RPMI8226 (cell line): ENCODE measurements at regions not wholly inside any gene's neighbourhood (a gene's known extent, or its start where the extent isn't known, plus 50 kb on each side); places are given as distances from the start of the nearest gene placed in this dataset.
"Not testable (repeated sequence)": the region's sequence is repeated elsewhere in the genome, so short reads cannot be mapped to it uniquely, and the experiment has no call there.

Source experiments
- DNase-seq: peaks from one replicate; pipeline ENCODE4 v3.0.0-alpha.2; 2015

- no peak for DNase-seq
These were observed 193.1 kb upstream of the SEMA3C start for GRCh38 chr7:81111781-81112540.

DNA sequence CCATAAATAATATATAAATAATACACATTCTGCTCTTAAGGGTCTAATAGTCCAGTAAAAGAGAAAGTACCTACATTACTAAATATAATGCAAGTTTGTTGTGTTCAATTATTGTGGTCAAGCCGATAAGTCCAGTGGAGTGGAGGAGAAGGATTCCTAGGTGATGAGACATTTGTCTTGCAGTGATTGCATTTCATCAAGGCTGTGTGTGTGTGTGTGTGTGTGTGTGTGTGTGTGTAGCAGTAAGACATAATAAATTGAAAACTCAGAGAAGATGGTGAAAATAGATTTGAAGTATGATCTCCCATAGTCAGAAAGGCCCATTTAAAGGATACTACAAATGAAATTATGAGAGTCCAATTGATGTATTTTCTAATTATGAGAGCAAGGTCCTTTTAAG is 192.5 kb upstream of the SEMA3C start:
- no peak for DNase-seq

DNA sequence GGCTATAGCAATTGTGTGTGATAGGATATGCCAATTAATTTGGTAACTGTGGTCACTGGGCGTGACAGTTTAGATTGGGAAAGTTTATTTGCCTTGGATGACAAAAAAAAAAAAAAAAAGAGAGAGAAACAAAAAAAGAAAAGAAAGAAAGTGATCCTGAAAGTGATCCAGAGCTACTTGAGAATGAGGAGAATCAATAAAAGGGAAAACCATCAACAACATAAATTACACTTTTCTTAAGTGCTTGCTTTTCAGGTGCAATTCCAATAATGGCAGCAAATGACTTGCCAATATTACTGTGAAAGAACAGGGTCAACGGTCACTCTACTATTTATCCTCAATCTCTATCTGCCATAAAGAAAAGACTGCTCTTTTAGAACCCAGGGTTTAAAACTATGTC is 191.8 kb upstream of the SEMA3C start:
- DNase-seq, result no peak

- DNase-seq, result no peak
These were observed 179.4 kb upstream of the SEMA3C start for GRCh38 chr7:81098213-81098612.

GRCh38 chr7:81094952-81095351 is 176.1 kb upstream of the SEMA3C start:
- DNase-seq, result no peak

- no peak for DNase-seq
These were observed 162.8 kb upstream of the SEMA3C start for GRCh38 chr7:81081616-81082015.

- no peak for DNase-seq
These were observed 161.7 kb upstream of the SEMA3C start for GRCh38 chr7:81080553-81080952.

DNA sequence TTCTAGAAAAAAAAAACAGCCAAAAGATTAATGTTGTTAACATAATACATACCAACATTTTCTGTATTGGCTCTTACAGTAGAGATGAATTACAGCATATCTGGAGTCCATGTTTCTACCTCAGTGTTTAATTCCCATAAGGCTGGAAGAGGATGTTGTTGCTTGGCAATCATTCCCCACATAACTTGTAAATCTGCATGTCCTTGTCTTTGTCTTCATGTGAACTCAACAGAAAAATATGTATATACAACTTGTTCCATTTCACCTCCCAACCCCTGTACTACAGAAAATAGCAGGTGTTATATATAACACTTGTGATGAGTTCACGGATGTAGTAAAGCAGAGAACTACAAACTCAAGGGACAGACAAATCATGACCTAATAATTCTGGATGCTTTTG is 160.9 kb upstream of the SEMA3C start:
- no peak for DNase-seq

DNA sequence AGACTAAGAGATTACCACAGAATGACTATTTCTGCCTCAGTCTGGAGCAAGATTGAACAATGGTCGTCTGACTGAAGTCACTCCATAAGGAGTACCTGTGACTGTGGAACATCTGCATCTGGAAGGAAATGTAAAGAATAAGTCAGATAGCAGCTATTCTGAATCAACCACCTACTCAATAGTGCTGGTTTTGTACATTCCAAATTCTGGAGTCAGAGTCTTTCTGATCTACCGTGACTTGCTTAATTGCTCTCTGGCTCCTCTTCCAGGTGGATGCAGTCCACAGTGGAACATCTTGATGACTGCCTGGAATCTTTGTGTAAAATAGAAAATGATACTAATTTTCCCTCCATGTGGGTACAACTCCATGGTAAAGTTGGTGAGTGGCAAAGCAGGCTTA is 156.3 kb upstream of the SEMA3C start:
- no peak for DNase-seq

DNA sequence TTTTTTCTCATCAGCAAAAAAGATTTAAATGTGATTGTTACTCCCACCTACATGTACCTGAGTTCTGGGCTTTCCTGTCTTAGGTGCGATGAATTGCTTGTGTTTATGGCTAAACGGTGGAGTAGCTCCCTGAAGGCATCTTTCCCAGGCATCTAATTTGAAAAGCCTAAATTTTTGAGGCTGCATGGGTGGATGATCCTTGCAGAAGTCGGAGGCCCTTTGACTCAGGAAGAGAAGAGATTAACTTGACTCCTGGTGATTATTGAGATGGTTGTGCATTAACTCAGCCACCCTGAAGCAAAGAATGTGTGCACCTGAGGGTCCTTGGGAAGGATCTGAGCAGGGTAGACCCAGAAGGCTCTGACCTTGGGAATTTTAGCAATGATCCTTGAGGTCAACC is 155.6 kb upstream of the SEMA3C start:
- DNase-seq, result no peak

DNA sequence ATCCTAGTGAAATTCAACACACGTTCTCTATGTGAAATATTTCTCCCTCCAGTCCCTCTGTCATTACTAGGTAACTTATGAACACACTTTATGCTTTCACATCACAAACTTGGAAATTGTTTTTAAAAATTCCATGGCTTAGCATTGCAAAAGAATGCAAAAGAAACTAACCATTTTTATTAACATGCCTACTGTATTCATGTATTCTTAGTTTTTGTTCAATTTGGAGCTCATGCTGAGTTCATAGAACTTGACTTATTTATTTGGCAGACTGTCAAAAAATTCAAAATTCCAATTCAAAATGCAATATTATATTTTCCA is 155.0 kb upstream of the SEMA3C start:
- no peak for DNase-seq

- no peak for DNase-seq
These were observed 152.1 kb upstream of the SEMA3C start for GRCh38 chr7:81070956-81071355.

- no peak for DNase-seq
These were observed 147.9 kb upstream of the SEMA3C start for GRCh38 chr7:81066797-81067196.

GRCh38 chr7:81064426-81064825 is 145.6 kb upstream of the SEMA3C start:
- no peak for DNase-seq

DNA sequence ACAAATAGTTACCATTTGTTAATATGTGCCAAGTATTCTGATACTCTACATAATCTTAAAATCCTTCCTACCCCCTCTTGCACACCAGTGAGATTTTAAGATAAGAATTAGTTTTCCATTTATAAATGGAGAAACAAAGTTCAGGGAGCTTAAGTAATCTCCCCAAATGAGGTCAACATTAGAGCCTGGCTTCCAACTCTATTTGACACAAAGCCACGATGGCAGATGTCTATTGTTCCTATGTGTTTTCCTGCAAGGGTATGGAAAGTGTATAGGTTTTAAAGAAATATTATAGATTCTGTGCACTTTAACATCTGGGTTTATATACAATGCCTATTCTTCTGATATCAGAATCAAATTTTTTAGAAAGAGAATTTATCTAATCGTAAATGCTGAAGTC is 143.9 kb upstream of the SEMA3C start:
- DNase-seq, result no peak

DNA sequence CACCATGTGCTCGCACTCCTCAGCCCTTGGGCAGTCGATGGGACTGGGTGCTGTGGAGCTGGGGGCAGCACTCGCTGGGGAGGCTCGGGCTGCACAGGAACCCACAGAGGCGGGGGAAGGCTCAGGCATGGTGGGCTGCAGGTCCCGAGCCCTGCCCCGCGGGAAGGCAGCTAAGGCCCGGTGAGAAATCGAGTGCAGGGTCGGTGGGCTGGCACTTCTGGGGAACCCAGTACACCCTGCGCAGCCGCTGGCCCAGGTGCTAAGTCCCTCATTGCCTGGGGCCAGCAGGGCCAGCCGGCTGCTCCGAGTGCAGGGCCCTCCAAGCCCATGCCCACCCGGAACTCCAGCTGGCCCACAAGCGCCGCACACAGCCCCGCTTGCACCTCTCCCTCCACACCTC is 138.6 kb upstream of the SEMA3C start:
- DNase-seq, result not testable (repeated sequence)

GRCh38 chr7:81053623-81054022 is 134.8 kb upstream of the SEMA3C start:
- no peak for DNase-seq

DNA sequence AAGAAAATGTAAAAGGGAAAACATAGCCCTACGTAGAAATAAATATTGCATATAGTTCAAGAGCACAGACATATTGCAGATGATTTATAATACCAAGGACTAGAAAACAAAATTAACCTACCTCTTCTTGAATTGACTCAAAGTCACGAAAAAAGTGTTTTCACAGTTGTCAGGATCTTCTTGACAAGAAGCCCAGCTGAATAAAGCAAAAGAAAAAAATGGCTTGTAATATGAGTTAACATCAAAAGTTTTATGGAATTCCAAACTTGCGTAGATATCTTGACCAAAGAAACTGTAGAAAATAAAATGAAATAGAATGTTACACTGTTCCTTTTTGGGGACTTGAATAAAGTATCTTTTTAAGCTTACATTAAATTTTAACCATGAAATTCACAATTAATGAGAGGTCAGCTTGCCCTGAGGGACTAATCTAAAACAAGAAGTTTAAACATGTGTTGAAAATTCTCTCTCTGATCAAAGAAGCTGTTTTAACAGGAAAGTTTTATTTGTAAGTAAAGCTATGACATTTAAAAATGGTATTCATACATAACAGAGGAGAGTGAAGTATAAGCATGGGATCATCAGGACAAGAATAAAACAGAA is 133.1 kb upstream of the SEMA3C start:
- no peak for DNase-seq

DNA sequence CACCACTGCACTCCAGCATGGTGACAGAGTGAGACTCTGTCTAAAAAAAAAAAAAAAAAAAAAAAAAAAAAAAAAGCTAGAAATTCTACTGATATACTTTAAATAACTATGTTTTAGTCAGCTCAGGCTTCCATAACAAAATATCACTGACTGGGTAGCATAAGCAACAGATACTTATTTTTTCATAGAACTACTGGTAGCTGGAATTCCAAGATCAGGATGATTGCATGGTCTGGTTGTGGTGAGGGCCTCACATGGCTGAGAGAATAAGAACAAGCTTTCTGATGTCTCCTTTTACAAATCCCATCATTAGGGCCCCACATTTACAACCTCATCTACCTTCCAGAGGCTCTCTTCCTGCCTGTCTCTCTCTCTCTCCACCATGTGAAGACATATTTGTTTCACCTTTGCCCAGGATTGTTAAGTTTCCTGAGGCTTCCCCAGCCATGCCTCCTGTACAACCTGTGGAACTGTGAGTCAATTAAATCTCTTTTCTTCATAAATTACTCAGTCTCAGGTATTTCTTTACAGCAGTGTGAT is 126.7 kb upstream of the SEMA3C start:
- no peak for DNase-seq

- DNase-seq, result not testable (repeated sequence)
These were observed 123.8 kb upstream of the SEMA3C start for GRCh38 chr7:81042646-81043045.

DNA sequence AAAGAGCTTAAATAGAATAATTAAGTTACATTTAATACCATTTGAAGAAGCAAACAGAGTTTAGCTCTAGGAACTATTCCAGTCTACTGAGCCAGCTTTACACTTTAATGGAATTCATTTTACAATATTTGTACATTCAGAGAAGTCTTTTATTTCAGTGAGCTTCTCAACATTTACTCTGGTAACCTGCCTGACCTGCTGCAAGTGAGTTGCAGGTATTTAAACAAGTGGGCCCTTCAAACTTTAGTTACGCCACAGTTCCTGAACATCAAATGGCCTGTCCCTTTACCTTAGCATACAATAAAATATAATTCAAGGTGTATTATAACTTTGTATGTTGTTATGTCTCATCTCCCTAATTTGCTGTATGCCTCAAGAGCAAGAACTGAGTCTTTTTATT is 121.6 kb upstream of the SEMA3C start:
- DNase-seq, result no peak

- no peak for DNase-seq
These were observed 118.0 kb upstream of the SEMA3C start for GRCh38 chr7:81036871-81037270.

DNA sequence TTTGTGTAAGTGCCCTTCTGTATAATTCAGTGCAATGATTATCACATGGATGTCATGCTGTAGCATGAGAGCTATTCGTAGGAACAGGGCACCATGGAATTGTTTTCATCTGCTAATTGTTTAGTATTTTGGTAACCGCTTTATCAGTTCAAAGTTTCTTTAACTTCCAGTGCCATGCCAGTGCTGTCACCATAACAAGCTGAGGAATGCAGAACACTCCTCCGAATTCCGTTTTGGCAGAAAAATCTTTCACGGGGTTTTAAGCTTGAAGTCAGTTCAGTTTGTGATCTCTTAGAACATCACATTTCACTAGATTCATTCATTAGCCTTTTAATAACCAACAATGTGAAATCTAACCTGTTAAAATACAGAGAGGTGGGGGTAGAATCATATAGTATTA is 117.2 kb upstream of the SEMA3C start:
- DNase-seq, result no peak

DNA sequence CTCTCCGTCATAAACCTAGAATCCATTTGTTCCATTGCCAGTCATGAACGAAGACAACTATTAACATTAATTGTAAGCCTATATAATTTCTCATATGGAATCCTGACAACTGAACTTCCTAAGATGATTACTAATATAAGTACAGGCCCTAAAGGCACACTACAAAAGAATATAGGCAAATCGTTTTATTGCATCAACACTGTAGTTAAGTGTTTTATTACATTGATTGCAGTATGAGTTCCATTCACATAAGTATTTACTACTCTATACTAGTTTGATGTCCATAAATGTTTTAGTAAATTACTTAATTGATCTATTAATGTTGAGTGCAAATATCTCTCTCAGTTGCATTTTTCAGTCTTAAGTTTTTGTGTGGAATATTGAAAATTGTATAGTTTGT is 113.1 kb upstream of the SEMA3C start:
- no peak for DNase-seq

- no peak for DNase-seq
These were observed 112.4 kb upstream of the SEMA3C start for GRCh38 chr7:81031243-81031642.
